ENCODE measurements at regions not wholly inside any gene's neighbourhood (a gene's known extent, or its start where the extent isn't known, plus 50 kb on each side); places are given as distances from the start of the nearest gene placed in this dataset.

- TF ChIP-seq MYC (IDR thresholded peaks at IDR 0.05; ENCODE audit: low read depth, low read length) (no peak), CTCF (IDR thresholded peaks at IDR 0.05; ENCODE audit: extremely low read depth in 1 of 2, insufficient read depth in 1 of 2, low read depth in 1 of 2, low read length in 2 of 2) (no peak), EZH2 (IDR thresholded peaks at IDR 0.05; ENCODE audit: borderline replicate concordance, low read depth, low read length, severe bottlenecking) (no peak), POLR2A (IDR thresholded peaks at IDR 0.05; ENCODE audit: low read depth, low read length) (no peak), POLR2AphosphoS5 (IDR thresholded peaks at IDR 0.05; ENCODE audit: insufficient read depth, low read depth, low read length) (no peak)
Observed at GRCh38 chr4:43586813-43587212, 694.3 kb downstream of the GRXCR1 start.
